Right lobe of liver (tissue), 6 donors: ENCODE measurements at regions not wholly inside any gene's neighbourhood (a gene's known extent, or its start where the extent isn't known, plus 50 kb on each side); places are given as distances from the start of the nearest gene placed in this dataset.

Experiments used
- ATAC-seq, 4 donors: fragments of 200-7000 bp; cut with Tn5 transposase; one replicate each; pipeline ENCODE4 v1.9.1; 2020; ENCODE audit warnings: mild to moderate bottlenecking in 4 of 4, moderate library complexity in 4 of 4
- DNase-seq, 3 donors: peaks; one replicate each; pipeline ENCODE4 v3.0.0-alpha.2; 2020
- H3K27ac ChIP-seq, 3 donors: fragments of 200-600 bp; one replicate each; pipeline ENCODE4 v1.8.0; 2022
- H3K27me3 ChIP-seq, 2 donors: fragments of 200-600 bp; one replicate each; pipeline ENCODE4 v1.8.0; 2022
- H3K36me3 ChIP-seq, 4 donors: fragments of 200-600 bp; sonication (generic) in 1 of 4; one replicate each; pipeline versions ENCODE4 v1.5.1 to v1.8.0; 2017 to 2022; ENCODE audit warnings: control low read depth in 1 of 4
- H3K4me1 ChIP-seq, 4 donors: fragments of 200-600 bp; sonication (generic) in 1 of 4; one replicate each; pipeline versions ENCODE4 v1.5.1 to v1.8.0; 2017 to 2022; ENCODE audit warnings: control low read depth in 1 of 4
- H3K4me3 ChIP-seq, 3 donors: fragments of 200-600 bp; one replicate each; pipeline ENCODE4 v1.8.0; 2022
- H3K9me3 ChIP-seq, 4 donors: fragments of 200-600 bp; sonication (generic) in 1 of 4; one replicate each; pipeline versions ENCODE4 v1.5.1 to v1.8.0; 2017 to 2022; ENCODE audit warnings: control low read depth in 1 of 4
- CTCF ChIP-seq, 4 donors: fragments of 200-600 bp in 3 of 4; fragments of 450-650 bp in 1 of 4; IDR thresholded peaks; one replicate each; pipeline versions ENCODE4 v1.5.1 to v1.8.0; 2016 to 2022; ENCODE audit warnings: antibody characterized with exemption in 4 of 4, mild to moderate bottlenecking in 2 of 4
- POLR2A ChIP-seq: fragments of 450-650 bp; IDR thresholded peaks from one replicate; pipeline ENCODE4 v1.6.1; 2017; ENCODE audit warnings: antibody characterized with exemption, mild to moderate bottlenecking
- WGBS: methylation state at CpG from one replicate; pipeline ENCODE4 v1.1.6; 2018; ENCODE audit warnings: low coverage, low lambda C conversion rate; ENCODE audit not compliant: insufficient coverage; ENCODE audit errors: missing lambda C conversion rate; 5-methylcytosine and 5-hydroxymethylcytosine counted together
- intact Hi-C, 2 donors: fragments of 100-400 bp; cut with DNase I; formaldehyde crosslinking; loops; one replicate each; pipeline versions ENCODE4 v1.11.2 to v1.14.1; 2022
- donor health status: DM: no; HTN: yes; CAD: no.
- donor health status: DM: no; HTN: no; CAD: no.
- donor health status: DM: no; HTN: no; CAD: no.
- donor health status: DM: no; HTN: yes; CAD: no.
- donor health status: DM: no; HTN: yes; CAD: no.

GRCh38 chr6:87914637-87915395 is 132.8 kb upstream of the SPACA1 start:
- DNase-seq, result no peak
- TF ChIP-seq POLR2A (no peak), CTCF (IDR thresholded peaks at IDR 0.05) (no peak)
- Histone ChIP-seq H3K27ac (no peak overlapping the region), H3K4me3 (no peak overlapping the region), H3K4me1 (no peaks in the 10 kb centered on the region), H3K36me3 (no peaks in the 10 kb centered on the region), H3K9me3 (no peaks in the 10 kb centered on the region), H3K27me3 (no peaks in the 10 kb centered on the region)
- no peak for ATAC-seq
- intact Hi-C loops, result no loop called here
- WGBS, result 94% methylated on average over 4 of the region's 4 CpGs

GRCh38 chr6:87913974-87914373 is 133.7 kb upstream of the SPACA1 start:
- Histone ChIP-seq H3K36me3 (no peaks in the 10 kb centered on the region), H3K4me3 (no peak overlapping the region), H3K4me1 (no peaks in the 10 kb centered on the region), H3K27me3 (no peaks in the 10 kb centered on the region), H3K9me3 (no peaks in the 10 kb centered on the region), H3K27ac (no peak overlapping the region)
- DNase-seq, result no peak
- TF ChIP-seq CTCF (IDR thresholded peaks at IDR 0.05), result no peak
- no peak for TF ChIP-seq POLR2A
- intact Hi-C loops, result no loop called here
- 70% methylated on average over 6 of the region's 6 CpGs for WGBS
- ATAC-seq, result no peak

- no peaks in the 10 kb centered on the region for H3K36me3 ChIP-seq
- no peak overlapping the region for H3K4me3 ChIP-seq
- no peak overlapping the region for H3K27ac ChIP-seq
- DNase-seq (no peak), ATAC-seq (no peak)
- 92% methylated on average over 1 of the region's 1 CpG for WGBS
- intact Hi-C loops, result no loop called here
- H3K4me1 ChIP-seq, result no peaks in the 10 kb centered on the region
- TF ChIP-seq CTCF (IDR thresholded peaks at IDR 0.05), result no peak
- no peak for TF ChIP-seq POLR2A
- no peaks in the 10 kb centered on the region for H3K27me3 ChIP-seq
- H3K9me3 ChIP-seq, result no peaks in the 10 kb centered on the region
Measured at GRCh38 chr6:87912102-87912501, 135.5 kb upstream of the SPACA1 start.

- H3K27me3 ChIP-seq, result no peaks in the 10 kb centered on the region
Measured at GRCh38 chr6:87909849-87910248, 137.8 kb upstream of the SPACA1 start.

More at GRCh38 chr6:87909849-87910248, 137.8 kb upstream of the SPACA1 start:
- DNase-seq (no peak), ATAC-seq (no peak)
- WGBS, result 81% methylated on average over 8 of the region's 8 CpGs
- TF ChIP-seq CTCF (IDR thresholded peaks at IDR 0.05) (no peak), POLR2A (no peak)
- Histone ChIP-seq H3K4me1 (peaks cover 0 to 8% (median 0%) of the 10 kb centered on the region in 4 donors), H3K9me3 (no peaks in the 10 kb centered on the region), H3K4me3 (no peak overlapping the region), H3K27ac (no peak overlapping the region), H3K36me3 (no peaks in the 10 kb centered on the region)
- intact Hi-C loops, result no loop called here
